GM12878 (cell line): ENCODE measurements at regions not wholly inside any gene's neighbourhood (a gene's known extent, or its start where the extent isn't known, plus 50 kb on each side); places are given as distances from the start of the nearest gene placed in this dataset.

Experiments
- CBX3 ChIP-seq: fragments of 200-600 bp; sonication (generic); IDR thresholded peaks from 2 replicates; pipeline ENCODE4 v1.6.1; 2016; ENCODE audit warnings: low read depth, borderline replicate concordance
- HDAC6 ChIP-seq: fragments of 200-600 bp; sonication (generic); IDR thresholded peaks from one replicate; pipeline ENCODE4 v1.8.0; 2017; ENCODE audit warnings: antibody characterized with exemption; ENCODE audit not compliant: unreplicated experiment
- IKZF2 ChIP-seq, 2 experiments: fragments of 450-650 bp; IDR thresholded peaks; 2 replicates each; pipeline ENCODE4 v1.6.1; 2017; ENCODE audit warnings: mild to moderate bottlenecking in 2 of 2, moderate library complexity in 2 of 2
- NFXL1 ChIP-seq: fragments of 450-650 bp; IDR thresholded peaks from 2 replicates; pipeline ENCODE4 v1.6.1; 2017; ENCODE audit warnings: antibody characterized with exemption, mild to moderate bottlenecking, borderline replicate concordance
- PAX5 ChIP-seq: IDR thresholded peaks from 2 replicates; pipeline ENCODE4 v1.6.1; 2011; ENCODE audit warnings: low read depth, low read length, borderline replicate concordance
- WRNIP1 ChIP-seq: IDR thresholded peaks from 2 replicates; pipeline ENCODE4 v1.6.1; 2011; ENCODE audit warnings: low read depth, low read length, improper control_type of control experiment, borderline replicate concordance
- TF ChIP-seq, protein P1 (sequence below): fragments of 450-650 bp; formaldehyde crosslinking; IDR thresholded peaks from 2 replicates; pipeline ENCODE4 v1.4.0; 2020; ENCODE audit warnings: mild to moderate bottlenecking, moderate library complexity
- TF ChIP-seq, protein P2 (sequence below): IDR thresholded peaks from 2 replicates; pipeline ENCODE4 v1.6.1; 2012; ENCODE audit warnings: low read length, inconsistent platforms
- TF ChIP-seq, protein P3 (sequence below): IDR thresholded peaks from 2 replicates; pipeline ENCODE4 v1.6.1; 2011; ENCODE audit warnings: borderline replicate concordance, low read depth, mild to moderate bottlenecking, moderate library complexity, low read length; ENCODE audit not compliant: insufficient read depth, poor library complexity, severe bottlenecking

DNA sequence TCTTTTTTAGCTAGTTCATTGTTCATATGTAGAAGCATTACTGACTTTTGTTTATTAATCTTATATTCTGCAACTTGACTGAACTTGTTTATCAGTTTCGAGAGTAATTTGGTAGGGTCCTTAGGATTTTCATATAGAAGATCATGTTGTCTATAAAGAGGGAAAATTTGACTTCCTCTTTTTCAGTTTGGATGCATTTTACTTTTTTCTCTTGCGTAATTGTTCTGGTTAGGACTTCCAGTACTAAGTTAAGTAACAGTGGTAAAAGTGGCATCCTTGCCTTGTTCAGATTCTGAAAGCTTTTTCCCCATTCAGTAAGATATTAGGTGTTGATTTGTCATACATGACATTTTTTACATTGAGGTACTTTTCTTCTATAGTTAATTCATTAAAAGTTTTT lies 726.0 kb downstream of the KCNJ3 start (continued):
- TF ChIP-seq, protein P1, sequence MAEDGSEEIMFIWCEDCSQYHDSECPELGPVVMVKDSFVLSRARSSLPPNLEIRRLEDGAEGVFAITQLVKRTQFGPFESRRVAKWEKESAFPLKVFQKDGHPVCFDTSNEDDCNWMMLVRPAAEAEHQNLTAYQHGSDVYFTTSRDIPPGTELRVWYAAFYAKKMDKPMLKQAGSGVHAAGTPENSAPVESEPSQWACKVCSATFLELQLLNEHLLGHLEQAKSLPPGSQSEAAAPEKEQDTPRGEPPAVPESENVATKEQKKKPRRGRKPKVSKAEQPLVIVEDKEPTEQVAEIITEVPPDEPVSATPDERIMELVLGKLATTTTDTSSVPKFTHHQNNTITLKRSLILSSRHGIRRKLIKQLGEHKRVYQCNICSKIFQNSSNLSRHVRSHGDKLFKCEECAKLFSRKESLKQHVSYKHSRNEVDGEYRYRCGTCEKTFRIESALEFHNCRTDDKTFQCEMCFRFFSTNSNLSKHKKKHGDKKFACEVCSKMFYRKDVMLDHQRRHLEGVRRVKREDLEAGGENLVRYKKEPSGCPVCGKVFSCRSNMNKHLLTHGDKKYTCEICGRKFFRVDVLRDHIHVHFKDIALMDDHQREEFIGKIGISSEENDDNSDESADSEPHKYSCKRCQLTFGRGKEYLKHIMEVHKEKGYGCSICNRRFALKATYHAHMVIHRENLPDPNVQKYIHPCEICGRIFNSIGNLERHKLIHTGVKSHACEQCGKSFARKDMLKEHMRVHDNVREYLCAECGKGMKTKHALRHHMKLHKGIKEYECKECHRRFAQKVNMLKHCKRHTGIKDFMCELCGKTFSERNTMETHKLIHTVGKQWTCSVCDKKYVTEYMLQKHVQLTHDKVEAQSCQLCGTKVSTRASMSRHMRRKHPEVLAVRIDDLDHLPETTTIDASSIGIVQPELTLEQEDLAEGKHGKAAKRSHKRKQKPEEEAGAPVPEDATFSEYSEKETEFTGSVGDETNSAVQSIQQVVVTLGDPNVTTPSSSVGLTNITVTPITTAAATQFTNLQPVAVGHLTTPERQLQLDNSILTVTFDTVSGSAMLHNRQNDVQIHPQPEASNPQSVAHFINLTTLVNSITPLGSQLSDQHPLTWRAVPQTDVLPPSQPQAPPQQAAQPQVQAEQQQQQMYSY (CRISPR knock-in tag): no peak
- TF ChIP-seq HDAC6 (no peak), IKZF2 (IDR thresholded peaks at IDR 0.05) (no peak), CBX3 (no peak), WRNIP1 (no peak), NFXL1 (no peak), PAX5 (no peak)
- TF ChIP-seq, protein P2, sequence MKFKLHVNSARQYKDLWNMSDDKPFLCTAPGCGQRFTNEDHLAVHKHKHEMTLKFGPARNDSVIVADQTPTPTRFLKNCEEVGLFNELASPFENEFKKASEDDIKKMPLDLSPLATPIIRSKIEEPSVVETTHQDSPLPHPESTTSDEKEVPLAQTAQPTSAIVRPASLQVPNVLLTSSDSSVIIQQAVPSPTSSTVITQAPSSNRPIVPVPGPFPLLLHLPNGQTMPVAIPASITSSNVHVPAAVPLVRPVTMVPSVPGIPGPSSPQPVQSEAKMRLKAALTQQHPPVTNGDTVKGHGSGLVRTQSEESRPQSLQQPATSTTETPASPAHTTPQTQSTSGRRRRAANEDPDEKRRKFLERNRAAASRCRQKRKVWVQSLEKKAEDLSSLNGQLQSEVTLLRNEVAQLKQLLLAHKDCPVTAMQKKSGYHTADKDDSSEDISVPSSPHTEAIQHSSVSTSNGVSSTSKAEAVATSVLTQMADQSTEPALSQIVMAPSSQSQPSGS: no peak
- TF ChIP-seq, protein P3, sequence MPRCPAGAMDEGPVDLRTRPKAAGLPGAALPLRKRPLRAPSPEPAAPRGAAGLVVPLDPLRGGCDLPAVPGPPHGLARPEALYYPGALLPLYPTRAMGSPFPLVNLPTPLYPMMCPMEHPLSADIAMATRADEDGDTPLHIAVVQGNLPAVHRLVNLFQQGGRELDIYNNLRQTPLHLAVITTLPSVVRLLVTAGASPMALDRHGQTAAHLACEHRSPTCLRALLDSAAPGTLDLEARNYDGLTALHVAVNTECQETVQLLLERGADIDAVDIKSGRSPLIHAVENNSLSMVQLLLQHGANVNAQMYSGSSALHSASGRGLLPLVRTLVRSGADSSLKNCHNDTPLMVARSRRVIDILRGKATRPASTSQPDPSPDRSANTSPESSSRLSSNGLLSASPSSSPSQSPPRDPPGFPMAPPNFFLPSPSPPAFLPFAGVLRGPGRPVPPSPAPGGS: no peak
- TF ChIP-seq, all 136 proteins: peak for 0
